Cardiac fibroblast (primary cell): ENCODE measurements at regions not wholly inside any gene's neighbourhood (a gene's known extent, or its start where the extent isn't known, plus 50 kb on each side); places are given as distances from the start of the nearest gene placed in this dataset.

ENCODE experiments used
- DNase-seq, 2 donors: peaks; one replicate each; pipeline versions ENCODE4 v3.0.0 to v3.0.0-alpha.2; 2010; ENCODE audit warnings: low read depth in 2 of 2
- H3K4me3 ChIP-seq, 2 donors: replicated peaks in 1 of 2; 1 replicate in 1 of 2; 2 replicates in 1 of 2; pipeline ENCODE4 v1.5.1; 2011; ENCODE audit warnings: low read depth in 2 of 2, low read length in 2 of 2, mild to moderate bottlenecking in 2 of 2, moderate library complexity in 1 of 2
- TF ChIP-seq, protein P1 (sequence below): IDR thresholded peaks from one replicate; pipeline ENCODE4 v1.5.1; 2011; ENCODE audit warnings: low read depth, mild to moderate bottlenecking, low read length, inconsistent platforms

DNA sequence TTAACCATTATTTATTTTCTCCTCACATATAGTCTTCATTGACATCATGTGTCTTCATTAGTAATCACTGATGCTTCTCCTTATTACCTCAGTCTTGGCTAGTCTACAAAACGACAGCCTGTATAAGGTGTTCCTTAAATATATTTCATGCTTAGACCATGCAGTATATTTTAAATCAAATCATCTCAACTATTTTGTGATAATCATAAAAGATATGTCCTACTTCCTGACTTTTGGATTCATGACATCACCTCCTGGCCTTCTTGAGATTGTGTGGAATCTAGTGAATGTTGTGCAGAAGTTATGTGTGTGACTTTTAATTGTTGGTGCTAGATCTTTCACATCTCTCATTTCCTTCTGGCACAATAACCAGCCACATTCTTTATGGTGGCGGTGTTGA, 1339.3 kb upstream of the C9orf72 start:
- TF ChIP-seq, protein P1, sequence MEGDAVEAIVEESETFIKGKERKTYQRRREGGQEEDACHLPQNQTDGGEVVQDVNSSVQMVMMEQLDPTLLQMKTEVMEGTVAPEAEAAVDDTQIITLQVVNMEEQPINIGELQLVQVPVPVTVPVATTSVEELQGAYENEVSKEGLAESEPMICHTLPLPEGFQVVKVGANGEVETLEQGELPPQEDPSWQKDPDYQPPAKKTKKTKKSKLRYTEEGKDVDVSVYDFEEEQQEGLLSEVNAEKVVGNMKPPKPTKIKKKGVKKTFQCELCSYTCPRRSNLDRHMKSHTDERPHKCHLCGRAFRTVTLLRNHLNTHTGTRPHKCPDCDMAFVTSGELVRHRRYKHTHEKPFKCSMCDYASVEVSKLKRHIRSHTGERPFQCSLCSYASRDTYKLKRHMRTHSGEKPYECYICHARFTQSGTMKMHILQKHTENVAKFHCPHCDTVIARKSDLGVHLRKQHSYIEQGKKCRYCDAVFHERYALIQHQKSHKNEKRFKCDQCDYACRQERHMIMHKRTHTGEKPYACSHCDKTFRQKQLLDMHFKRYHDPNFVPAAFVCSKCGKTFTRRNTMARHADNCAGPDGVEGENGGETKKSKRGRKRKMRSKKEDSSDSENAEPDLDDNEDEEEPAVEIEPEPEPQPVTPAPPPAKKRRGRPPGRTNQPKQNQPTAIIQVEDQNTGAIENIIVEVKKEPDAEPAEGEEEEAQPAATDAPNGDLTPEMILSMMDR, result no peak
- DNase-seq, result no peak
- H3K4me3 ChIP-seq, result no peak overlapping the region

DNA sequence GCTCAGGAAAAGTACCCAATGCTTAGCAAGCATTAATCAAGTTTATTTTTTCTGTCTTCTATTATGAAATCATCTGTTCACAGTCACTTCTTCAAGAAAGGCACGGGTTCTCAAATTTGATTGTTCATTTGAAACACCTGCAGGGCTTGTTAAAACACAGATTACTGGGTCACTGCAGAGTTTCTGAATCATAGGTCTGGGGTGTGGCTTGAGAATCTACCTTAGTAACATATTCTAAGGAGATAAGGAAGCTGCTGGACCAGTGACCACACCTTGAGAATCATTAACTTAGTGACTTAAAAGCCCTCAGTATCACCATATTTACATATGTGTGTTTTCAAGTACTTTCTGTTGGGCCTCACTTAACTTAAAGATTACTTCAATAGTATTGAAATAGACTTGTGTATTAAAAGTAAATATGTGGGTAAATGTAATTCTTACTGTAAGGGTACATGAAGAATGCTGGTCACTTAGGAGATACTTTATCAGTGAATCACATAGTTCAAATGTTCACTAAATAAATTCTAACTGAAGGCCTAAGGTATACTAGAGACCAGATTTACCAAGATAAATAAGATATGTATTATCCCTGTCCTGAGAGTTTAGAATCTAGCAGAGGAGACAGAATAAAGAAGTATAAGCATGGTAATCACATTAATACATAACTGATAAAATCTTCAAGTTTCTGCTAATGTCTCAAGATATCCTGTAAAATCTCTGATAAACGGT, 1342.1 kb upstream of the C9orf72 start:
- no peak overlapping the region for H3K4me3 ChIP-seq
- TF ChIP-seq, protein P1, result no peak
- no peak for DNase-seq

DNA sequence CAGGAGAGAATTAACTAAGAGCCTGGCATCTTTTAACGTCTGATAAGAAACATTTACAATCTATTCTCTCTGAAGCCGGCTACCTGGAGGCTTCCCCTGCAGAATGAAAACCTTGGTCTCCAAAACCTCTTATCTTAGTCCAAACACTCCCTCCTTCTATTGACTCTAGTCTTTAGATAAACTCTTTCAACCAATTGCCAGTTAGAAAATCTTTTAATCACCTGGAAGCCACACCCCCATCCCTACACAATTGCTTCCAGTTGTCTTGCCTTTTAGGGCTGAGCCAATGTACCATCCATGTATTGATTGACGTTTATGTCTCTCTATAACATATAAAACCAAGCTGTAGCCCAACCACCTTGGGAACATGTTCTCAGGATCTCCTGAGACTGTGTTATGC, 1343.1 kb upstream of the C9orf72 start:
- TF ChIP-seq, protein P1, result no peak
- H3K4me3 ChIP-seq, result no peak overlapping the region
- no peak for DNase-seq

DNA sequence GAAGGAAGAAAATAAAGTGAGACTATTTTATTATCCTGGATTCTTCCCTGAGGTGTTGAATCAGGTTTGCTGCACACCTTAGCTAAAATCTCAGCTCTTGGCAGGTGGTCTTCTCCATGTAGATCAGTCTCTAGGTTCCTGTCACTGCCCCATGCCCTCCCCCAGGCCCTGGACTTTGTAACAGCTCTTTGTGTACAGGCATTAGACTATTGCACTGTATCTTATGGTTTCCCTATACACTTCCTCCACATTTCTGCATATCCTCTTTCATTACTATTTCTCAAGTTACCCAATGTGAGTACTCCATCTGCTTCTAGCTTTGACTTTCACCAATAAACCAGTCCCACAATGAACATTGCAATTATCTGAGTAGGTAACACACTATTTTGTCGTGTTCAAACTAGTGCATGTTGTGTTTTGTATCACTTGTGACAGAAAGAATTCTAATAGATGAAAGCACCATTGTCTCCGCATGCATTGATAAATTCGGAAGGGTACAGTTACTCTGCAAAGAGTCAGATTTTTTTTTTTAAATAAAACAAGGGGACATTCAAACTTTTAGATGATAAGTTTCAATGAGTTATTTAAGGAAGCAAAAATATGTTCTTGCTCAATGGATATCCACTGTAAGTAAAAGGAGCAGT, 1348.7 kb upstream of the C9orf72 start:
- no peak overlapping the region for H3K4me3 ChIP-seq
- TF ChIP-seq, protein P1, result no peak
- DNase-seq, result no peak

DNA sequence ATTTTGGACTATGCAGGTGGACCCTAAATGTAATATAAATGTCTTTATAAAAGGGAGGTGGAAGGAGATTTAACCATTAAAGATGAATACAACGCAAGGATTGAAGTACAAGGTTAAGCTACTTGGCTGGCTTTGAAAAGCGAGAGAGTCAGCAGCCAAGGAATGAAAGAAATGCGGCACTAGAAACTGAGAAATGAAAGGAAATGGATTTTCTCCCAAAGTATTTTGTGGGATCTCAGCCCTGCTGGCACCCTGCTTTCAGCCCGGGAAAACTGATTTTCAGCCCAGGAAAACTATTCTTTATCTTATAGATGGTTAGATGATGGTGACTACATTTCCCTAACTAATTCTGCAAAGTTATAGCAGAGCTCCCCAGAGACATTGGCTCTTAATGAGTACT, 1349.6 kb upstream of the C9orf72 start:
- DNase-seq, result no peak
- TF ChIP-seq, protein P1, result no peak
- H3K4me3 ChIP-seq, result no peak overlapping the region

- H3K4me3 ChIP-seq, result no peak overlapping the region
- no peak for DNase-seq
- TF ChIP-seq, protein P1, result no peak
Observed at GRCh38 chr9:28923351-28923750, 1350.1 kb upstream of the C9orf72 start.
